NCI-H2227 treated with DMSO at 0.1 percent for 48 hours (cell line): ENCODE measurements at regions not wholly inside any gene's neighbourhood (a gene's known extent, or its start where the extent isn't known, plus 50 kb on each side); places are given as distances from the start of the nearest gene placed in this dataset.
"Not testable (repeated sequence)": the region's sequence is repeated elsewhere in the genome, so short reads cannot be mapped to it uniquely, and the experiment has no call there.

ENCODE experiments used
- DNase-seq: peaks from one replicate; lab custom pipeline; 2025; lab: John Stamatoyannopoulos, UW

GRCh38 chr18:38489721-38490120 lies 924.1 kb upstream of the CELF4 start:
- DNase-seq: not testable (repeated sequence)

GRCh38 chr18:38487521-38487920 lies 921.9 kb upstream of the CELF4 start:
- no peak for DNase-seq

GRCh38 chr18:38483326-38483725 lies 917.7 kb upstream of the CELF4 start:
- no peak for DNase-seq

GRCh38 chr18:38481576-38481975 lies 916.0 kb upstream of the CELF4 start:
- no peak for DNase-seq

- DNase-seq: no peak
These were observed 910.1 kb upstream of the CELF4 start for GRCh38 chr18:38475686-38476085.

- DNase-seq: no peak
These were observed 907.9 kb upstream of the CELF4 start for GRCh38 chr18:38473535-38473934.

DNA sequence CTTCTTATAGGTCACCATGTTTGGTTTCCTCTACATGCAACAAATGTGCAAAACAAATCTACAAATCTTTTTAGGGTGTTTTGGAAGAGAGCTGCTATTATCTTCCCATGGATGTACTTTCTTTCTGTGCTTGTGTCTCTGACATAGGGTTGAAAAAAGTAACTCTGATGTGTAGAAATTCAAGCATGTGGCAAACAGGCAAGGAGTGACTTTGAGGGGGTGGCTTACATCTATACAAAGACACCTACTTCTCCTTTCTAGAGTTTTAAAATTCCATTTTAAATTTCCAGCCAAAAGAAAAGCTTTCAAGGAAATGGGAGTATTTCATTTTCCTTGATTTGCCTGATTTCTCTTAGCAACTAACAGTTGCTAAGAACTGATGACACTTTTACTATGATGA lies 904.8 kb upstream of the CELF4 start:
- no peak for DNase-seq

DNA sequence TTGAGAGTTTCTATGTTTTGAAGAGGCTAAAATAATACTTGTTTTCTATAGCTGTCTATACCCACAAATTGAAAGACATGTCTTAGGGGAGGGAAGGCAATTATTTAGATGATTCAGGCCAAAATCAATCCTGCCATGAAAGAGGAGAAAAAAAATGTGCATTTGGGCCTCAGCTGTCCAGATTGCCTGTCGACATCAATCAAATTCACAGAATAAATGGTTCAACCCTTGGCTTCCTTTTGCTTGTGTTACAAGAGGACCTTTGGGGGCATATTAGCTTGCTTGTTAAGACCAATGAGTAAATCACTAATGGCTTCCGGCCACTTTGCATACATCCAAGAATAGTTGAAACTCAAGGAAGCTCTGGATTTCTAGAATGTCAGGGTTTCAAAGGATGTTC lies 900.8 kb upstream of the CELF4 start:
- DNase-seq: no peak

GRCh38 chr18:38464024-38464423 lies 898.4 kb upstream of the CELF4 start:
- DNase-seq: no peak

DNA sequence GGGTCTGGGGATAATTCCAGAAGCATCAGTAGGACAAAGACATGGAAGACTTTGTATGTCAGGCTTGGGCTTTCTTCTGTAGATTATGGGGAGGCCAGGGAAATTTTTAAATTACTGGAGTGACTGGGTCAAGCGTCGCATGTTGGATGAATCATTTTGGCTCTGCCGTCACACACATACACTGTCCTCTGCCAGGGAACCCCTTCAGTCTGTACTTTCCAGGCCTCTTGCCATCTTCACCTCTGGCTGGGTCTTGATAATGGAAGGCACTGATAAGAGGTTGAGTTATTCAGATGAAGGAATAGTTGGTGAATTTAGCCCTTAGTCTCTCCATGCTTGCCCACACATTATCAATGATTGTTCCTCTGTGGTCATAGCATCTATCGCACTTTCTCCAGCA lies 895.1 kb upstream of the CELF4 start:
- no peak for DNase-seq

- no peak for DNase-seq
These were observed 893.8 kb upstream of the CELF4 start for GRCh38 chr18:38459131-38459994.

DNA sequence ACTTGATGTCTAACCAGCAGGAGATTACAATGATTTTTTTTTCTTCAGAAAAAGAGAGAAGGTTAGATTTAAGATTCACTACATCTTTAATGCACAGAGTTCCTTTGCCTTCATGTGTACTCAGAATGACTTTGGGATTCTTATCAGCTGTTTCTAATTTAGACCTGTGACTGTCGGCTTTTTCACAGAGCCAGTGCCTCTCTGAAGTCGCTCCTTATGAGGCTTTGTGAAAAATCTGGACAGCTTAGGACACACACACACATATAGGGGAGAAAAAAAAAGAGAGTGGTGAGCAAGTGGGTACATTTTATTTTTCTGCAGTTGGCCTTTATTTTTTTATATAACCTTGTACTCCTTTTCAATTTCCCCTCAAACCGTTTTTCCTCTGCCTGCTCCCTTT lies 893.1 kb upstream of the CELF4 start:
- DNase-seq: no peak

GRCh38 chr18:38456253-38456652 lies 890.7 kb upstream of the CELF4 start:
- no peak for DNase-seq

GRCh38 chr18:38454764-38455469 lies 889.3 kb upstream of the CELF4 start:
- DNase-seq: peak; percentile 52

DNA sequence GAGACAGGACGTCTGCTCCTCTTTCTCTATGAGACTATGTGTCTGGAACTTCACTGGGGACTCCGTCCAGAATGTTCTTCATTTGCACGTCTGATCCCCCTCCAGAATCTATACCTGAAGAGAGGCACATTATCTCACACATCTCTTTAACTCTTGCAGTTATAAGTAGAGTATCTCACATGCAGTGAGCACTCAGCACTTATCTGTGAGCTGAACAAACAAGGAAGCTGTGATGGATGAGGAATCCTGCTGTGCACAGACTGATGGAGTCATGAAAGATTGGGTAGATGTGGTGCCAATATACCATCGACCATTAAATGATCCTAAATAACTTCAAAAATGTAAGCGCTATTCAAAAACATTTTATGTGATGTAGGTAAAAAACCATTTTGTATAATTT lies 888.3 kb upstream of the CELF4 start:
- no peak for DNase-seq

GRCh38 chr18:38450876-38451275 lies 885.3 kb upstream of the CELF4 start:
- DNase-seq: no peak

- no peak for DNase-seq
These were observed 880.2 kb upstream of the CELF4 start for GRCh38 chr18:38445804-38446145.

DNA sequence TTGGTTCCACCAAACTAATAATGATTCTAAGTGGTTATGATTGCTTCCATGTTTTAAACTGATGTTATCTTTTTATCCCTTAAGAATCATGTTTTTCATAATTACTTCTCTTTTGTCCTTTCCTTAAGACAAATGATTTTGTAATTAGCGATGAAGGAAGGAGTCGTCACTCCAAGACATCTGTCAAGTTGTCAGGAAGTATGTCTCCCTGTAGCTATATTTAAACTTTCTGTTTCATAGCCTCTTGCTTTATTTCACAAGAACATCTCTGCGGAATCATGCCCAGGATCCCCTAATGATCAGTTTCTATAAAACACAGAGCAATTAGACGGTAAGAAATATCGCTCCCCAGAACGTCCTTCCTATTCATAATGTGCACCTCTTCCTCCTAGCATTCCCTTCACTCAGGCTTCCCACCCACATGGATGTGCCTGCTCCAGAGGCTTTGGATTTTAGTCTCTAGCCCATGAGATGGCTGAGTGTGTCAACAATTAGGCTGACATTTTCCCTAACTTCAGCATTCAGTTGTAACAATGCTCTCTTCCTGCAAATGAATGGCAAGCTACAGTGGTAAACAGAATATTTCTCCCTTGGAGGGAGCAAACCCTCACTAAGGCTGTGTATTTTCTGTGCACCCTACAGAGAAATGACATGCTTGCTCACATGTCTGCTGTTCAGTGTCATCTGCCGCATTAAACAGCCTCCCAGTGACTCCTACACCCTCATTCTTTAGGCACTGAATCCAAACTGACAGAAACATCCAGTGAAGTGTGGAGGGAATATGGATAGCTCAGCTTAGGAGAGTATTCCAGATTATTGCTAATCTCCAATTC lies 879.6 kb upstream of the CELF4 start:
- no peak for DNase-seq

GRCh38 chr18:38427736-38428135 lies 862.1 kb upstream of the CELF4 start:
- no peak for DNase-seq

- DNase-seq: no peak
These were observed 861.6 kb upstream of the CELF4 start for GRCh38 chr18:38427234-38427633.

DNA sequence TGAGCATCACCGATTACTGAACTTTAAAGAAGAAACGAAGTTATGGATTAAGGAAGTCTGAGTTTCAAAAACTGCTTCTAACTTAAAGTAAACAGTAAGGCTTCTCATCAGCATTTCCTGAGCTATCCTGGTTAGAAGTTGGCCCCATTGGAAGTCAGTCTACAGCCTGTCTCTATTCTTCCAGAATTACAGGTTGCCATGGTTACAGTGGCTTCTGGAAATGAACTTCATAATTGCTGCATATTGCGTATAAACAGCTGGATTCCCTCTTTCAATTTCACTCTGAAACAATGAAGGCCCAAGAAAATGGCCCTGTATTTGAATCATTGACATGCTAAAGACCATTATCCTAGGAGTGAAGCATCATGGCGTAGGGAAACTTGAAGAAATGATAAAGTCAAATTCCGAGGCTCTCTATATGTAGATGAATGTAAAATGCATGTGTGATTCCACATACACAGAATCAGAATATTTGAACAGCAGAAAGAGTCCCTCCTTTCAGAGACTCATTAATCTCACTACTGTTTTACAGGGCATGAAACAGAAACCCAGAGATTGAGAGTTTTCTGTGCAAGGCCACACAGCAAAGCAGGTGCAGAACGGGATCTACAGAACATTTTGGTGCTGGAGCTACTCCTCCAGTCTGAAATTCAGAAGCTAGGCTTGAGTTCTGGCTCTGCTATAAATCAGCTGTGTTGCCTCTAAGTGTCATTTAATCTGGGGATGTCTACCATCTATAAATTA lies 856.4 kb upstream of the CELF4 start:
- DNase-seq: no peak

DNA sequence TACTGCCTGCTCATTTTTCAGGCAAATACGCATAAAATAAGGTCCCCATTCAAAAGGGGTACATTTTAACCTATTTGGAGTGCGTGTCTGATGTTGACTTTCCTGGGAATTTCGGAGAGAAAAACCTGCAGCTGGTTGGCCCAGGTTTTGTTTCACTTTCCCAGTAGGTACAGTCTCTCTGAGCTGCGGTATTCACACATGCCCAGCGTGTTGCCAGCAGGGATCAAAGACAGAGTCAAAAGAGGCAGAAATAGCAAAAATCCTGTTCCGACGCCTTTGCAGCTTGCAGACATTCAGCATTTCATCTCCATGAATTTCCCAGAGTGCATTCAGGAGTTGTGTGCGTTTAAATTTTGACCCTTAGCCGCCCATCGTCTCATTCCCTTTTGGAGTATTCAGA lies 855.4 kb upstream of the CELF4 start:
- no peak for DNase-seq
